HG02678 (cell line): ENCODE measurements at regions not wholly inside any gene's neighbourhood (a gene's known extent, or its start where the extent isn't known, plus 50 kb on each side); places are given as distances from the start of the nearest gene placed in this dataset.
"Not testable (repeated sequence)": the region's sequence is repeated elsewhere in the genome, so short reads cannot be mapped to it uniquely, and the experiment has no call there.

Experiments
- ATAC-seq: cut with Tn5 transposase; IDR thresholded peaks from one replicate; pipeline ENCODE4 v1.9.1; 2021; ENCODE audit warnings: mild to moderate bottlenecking, moderate library complexity; ENCODE audit not compliant: unreplicated experiment

- ATAC-seq = not testable (repeated sequence)
Observed at GRCh38 chr10:109809954-109810353, 113.4 kb downstream of the XPNPEP1 start.

- ATAC-seq = not testable (repeated sequence)
Observed at GRCh38 chr10:109801191-109801590, 122.1 kb downstream of the XPNPEP1 start.

DNA sequence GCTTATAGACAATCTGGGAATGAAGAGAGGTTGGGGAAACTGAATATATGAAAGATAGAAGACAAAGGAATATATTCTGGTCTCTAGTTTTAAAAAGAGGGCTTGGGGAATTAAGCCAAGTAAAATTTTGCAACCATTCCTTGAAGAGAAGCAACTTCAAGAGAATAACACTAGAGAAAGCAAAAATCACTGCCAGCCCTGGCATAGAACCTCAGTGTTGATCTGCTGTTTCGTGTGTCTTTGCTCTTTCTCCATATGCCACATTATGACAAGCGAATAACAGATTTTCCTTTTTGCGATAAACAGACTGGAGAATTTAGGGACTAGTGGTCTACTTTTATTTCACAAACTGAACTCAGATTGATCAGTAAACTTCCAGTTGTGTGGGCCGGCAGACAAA, 132.7 kb downstream of the XPNPEP1 start:
- no peak for ATAC-seq

- ATAC-seq = no peak
Observed at GRCh38 chr10:109784236-109784635, 139.1 kb downstream of the XPNPEP1 start.

DNA sequence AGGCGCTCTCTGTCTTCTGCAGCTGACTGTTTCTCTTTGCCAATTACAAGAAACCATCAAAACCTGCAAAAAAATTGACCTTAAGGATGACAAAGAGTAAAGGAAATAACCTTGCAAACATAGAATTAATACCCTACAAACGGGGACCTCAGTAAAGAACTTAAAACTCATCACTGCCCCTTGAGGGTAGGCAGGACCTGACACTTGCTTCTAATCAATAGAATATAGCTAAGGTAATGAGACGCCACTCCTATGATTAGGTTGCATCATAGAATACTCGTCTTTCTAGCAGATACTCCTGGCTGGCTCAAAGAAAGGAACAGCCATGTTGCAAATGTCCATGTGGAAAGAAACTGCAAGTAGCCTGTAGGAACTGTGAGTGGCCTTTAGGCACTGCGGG, 140.0 kb downstream of the XPNPEP1 start:
- ATAC-seq = no peak

GRCh38 chr10:109780997-109781396, 142.3 kb downstream of the XPNPEP1 start:
- ATAC-seq = no peak

DNA sequence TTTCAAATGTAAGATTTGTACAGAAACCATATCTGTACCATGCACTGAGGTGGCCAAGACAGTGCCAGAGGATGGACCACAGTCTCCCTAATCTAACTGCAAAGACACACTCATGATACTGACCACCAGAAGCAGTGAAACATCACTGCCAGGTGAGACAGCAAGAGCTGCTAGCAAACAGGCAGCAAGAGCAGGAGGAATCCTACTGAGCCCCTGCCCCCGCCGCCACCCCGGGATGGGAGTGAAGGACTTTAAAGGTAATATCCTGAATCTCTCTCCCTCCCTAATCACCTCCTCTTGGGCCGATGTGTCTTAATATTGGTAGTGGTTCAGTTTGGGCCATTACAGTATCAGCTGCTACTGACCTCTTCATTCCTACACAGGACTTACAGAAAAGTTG, 144.3 kb downstream of the XPNPEP1 start:
- ATAC-seq = no peak

- ATAC-seq = no peak
Observed at GRCh38 chr10:109774121-109774440, 149.2 kb downstream of the XPNPEP1 start.

DNA sequence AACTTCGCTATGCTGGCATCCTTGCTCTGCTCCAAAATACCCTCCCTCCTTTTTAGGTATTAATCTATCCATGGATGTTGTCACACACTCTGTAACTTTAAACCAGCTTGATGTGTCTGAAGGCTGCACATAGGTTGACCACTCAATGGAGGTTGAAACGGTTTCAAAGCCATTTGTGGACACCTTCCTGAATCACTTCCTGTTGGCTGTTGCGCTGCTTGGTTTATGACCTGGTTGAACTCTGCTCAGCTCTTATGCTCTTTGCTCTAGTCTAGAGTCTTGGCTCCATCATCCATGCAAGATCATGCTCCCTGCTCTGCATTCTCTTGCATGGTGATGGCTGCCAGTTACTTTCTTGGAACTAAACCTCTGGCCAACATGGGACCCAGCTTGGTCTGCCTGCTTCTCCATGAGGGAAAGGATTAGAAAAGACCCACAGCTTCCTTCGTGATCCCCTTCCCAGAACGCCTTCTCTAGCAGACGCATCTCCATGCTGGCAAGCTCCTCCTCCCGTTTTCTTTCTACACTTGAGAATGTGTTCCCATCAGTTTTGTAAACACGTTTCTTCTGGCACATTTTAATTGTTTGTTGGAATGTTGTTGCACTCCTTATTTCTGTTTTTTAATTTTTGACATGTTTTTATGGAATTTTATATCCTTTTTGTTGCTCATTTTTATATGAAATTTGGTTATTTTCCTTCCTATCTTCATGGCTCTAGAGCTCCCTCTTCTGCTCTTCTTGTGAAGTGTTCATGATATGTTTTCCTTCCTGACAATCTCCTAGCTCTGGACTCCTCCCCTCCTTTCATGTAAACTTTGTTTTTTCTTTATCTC, 149.8 kb downstream of the XPNPEP1 start:
- no peak for ATAC-seq

GRCh38 chr10:109770663-109771062, 152.6 kb downstream of the XPNPEP1 start:
- ATAC-seq = no peak

DNA sequence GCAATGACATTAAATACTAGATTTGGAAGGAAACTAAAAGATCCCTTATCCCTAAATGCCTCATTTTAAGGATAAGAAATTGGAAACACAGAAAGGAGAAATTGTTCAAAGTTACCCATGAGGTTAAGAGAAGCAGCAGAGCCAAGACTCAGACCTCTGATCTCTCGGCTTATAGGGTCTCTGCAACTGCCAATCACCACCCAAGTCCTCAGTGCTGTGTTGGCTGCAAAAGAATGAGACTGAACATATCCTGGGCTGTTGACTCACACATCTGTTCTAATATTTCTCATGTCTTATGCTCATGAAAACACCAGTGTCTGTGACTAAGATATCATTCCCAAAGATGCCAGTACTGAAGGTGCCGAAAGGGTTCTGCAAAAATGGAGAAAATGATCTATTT, 153.3 kb downstream of the XPNPEP1 start:
- ATAC-seq = no peak

GRCh38 chr10:109765838-109766237, 157.5 kb downstream of the XPNPEP1 start:
- ATAC-seq = no peak

- ATAC-seq = no peak
Observed at GRCh38 chr10:109762555-109762954, 160.8 kb downstream of the XPNPEP1 start.

DNA sequence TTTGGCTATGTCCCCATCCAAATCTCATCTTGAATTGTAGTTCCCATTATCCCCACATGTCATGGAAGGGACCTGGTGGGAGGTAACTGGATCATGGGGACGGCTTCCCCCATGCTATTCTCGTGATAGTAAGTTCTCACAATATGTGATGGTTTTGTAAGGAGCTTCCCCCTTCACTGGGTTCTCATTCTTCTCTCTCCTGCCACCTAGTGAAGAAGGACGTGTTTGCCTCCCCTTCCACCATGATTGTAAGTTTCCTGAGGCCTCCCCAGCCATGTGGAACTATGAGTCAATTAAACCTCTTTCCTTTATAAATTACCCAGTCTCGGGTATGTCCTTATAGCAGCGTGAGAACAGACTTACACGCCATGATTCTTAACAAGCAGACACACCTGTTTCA, 165.6 kb downstream of the XPNPEP1 start:
- not testable (repeated sequence) for ATAC-seq

GRCh38 chr10:109746861-109747260, 176.4 kb downstream of the XPNPEP1 start:
- no peak for ATAC-seq

DNA sequence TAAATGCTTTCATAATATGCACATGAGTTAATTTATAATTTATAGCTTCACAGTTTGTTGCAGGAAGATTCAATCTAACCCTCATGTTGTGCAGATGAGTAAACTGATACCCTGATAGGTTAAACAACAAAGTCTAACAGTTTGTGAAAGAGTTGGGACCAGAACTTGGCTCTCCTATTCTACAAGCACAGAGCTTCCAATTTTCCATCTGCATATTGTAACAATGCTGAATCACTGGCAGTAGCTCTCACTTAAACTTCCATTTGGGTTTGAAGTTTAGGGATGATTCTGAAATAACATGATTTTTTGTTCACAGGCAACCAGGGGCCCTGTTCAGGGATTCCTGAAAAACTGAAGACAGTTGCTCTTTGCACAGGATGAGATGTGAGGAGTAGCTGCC, 179.3 kb downstream of the XPNPEP1 start:
- ATAC-seq = no peak

GRCh38 chr10:109743574-109743973, 179.7 kb downstream of the XPNPEP1 start:
- ATAC-seq = no peak

GRCh38 chr10:109743146-109743545, 180.2 kb downstream of the XPNPEP1 start:
- ATAC-seq = no peak

GRCh38 chr10:109741712-109742111, 181.6 kb downstream of the XPNPEP1 start:
- ATAC-seq = no peak

DNA sequence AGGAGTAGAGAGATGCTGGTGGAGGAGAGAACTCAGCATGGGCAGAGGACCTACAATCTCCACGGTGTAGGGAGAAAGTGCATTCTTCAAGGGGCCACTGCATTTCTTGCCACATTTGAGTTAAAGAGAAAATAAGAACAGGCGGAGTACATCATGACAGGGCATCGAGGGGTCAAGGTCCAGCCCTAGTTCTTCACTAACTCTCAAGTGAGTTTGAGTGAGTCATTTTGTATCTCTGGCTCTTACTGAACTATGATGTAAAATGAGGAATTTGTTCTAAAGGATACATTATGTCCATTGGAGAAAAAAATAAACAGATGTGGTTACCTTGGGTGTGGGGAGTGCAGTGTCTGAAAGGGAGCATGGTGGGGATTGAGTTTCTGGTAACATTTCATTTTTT, 182.9 kb downstream of the XPNPEP1 start:
- no peak for ATAC-seq

GRCh38 chr10:109737626-109738025, 185.7 kb downstream of the XPNPEP1 start:
- no peak for ATAC-seq

GRCh38 chr10:109737009-109737408, 186.3 kb downstream of the XPNPEP1 start:
- ATAC-seq = no peak

GRCh38 chr10:109735776-109736175, 187.5 kb downstream of the XPNPEP1 start:
- ATAC-seq = no peak
